SK-N-SH (cell line): ENCODE measurements at regions not wholly inside any gene's neighbourhood (a gene's known extent, or its start where the extent isn't known, plus 50 kb on each side); places are given as distances from the start of the nearest gene placed in this dataset.

Source experiments
- CHD2 ChIP-seq: fragments of 150-350 bp; IDR thresholded peaks from 2 replicates; pipeline ENCODE4 v1.6.1; 2018; ENCODE audit warnings: low read length; ENCODE audit not compliant: partially characterized antibody
- CTCF ChIP-seq: fragments of 200-600 bp; sonication (generic); IDR thresholded peaks from 2 replicates; pipeline ENCODE4 v1.6.1; 2017; ENCODE audit warnings: antibody characterized with exemption, mild to moderate bottlenecking, moderate library complexity
- ELF1 ChIP-seq: IDR thresholded peaks from 2 replicates; pipeline ENCODE4 v1.4.0; 2012
- EP300 ChIP-seq, 2 experiments: IDR thresholded peaks; 2 replicates each; pipeline versions ENCODE4 v1.4.0 to v1.6.1; 2012; ENCODE audit warnings: borderline replicate concordance in 1 of 2, low read depth in 1 of 2, low read length in 1 of 2
- EZH2phosphoT487 ChIP-seq: fragments of 200-600 bp; sonication (generic); IDR thresholded peaks from 2 replicates; pipeline ENCODE4 v1.6.1; 2017; ENCODE audit warnings: low read depth, mixed run types, mild to moderate bottlenecking, antibody characterized with exemption, moderate library complexity, borderline replicate concordance
- POLR2AphosphoS5 ChIP-seq: IDR thresholded peaks from 2 replicates; pipeline ENCODE4 v1.6.1; 2012; ENCODE audit warnings: low read depth, low read length
- RFX5 ChIP-seq: IDR thresholded peaks from 2 replicates; pipeline ENCODE4 v1.6.1; 2012; ENCODE audit warnings: mild to moderate bottlenecking, improper control_type of control experiment, low read length
- SIN3A ChIP-seq: IDR thresholded peaks from 2 replicates; pipeline ENCODE4 v1.6.1; 2012; ENCODE audit warnings: low read depth, mild to moderate bottlenecking, low read length, moderate library complexity, borderline replicate concordance
- SMC3 ChIP-seq: IDR thresholded peaks from 2 replicates; pipeline ENCODE4 v1.6.1; 2012; ENCODE audit warnings: low read depth, low read length, improper control_type of control experiment
- TAF1 ChIP-seq: IDR thresholded peaks from 2 replicates; pipeline ENCODE4 v1.6.1; 2012; ENCODE audit warnings: low read depth, mild to moderate bottlenecking, low read length, moderate library complexity, borderline replicate concordance
- TCF12 ChIP-seq: IDR thresholded peaks from 2 replicates; pipeline ENCODE4 v1.4.0; 2012
- TF ChIP-seq, protein P1 (sequence below): IDR thresholded peaks from 2 replicates; pipeline ENCODE4 v1.4.0; 2012; ENCODE audit warnings: low read depth
- TF ChIP-seq, protein P2 (sequence below): IDR thresholded peaks from 2 replicates; pipeline ENCODE4 v1.6.1; 2012; ENCODE audit warnings: mild to moderate bottlenecking, low read depth, low read length, moderate library complexity

DNA sequence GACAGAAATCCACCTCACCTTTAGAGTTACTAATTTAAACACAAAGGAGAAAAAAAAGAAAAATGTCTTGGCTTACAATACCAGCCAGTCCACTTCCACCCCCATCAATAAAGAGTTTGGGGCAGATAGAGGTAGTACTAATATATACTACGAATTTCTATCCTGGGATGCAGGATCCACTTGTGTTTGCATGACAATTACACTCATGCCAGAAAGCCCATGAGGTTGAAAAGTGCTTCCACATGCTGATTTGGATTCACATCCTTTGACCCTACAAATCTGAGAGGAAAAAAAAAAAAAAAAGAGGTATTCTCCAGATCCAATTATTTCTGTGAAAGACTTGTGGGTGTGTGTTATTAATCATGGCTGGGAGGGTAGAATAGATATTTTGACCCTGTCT is 335.2 kb downstream of the SLITRK1 start:
- TF ChIP-seq SIN3A, result no peak
- no peak for TF ChIP-seq CTCF
- TF ChIP-seq TAF1, result no peak
- TF ChIP-seq POLR2AphosphoS5, result no peak
- no peak for TF ChIP-seq CHD2
- TF ChIP-seq EZH2phosphoT487, result no peak
- TF ChIP-seq RFX5, result no peak
- TF ChIP-seq, protein P1, sequence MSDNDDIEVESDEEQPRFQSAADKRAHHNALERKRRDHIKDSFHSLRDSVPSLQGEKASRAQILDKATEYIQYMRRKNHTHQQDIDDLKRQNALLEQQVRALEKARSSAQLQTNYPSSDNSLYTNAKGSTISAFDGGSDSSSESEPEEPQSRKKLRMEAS, result no peak
- TF ChIP-seq EP300 (IDR thresholded peaks at IDR 0.05; ENCODE audit: borderline replicate concordance in 1 of 2, low read depth in 1 of 2, low read length in 1 of 2), result no peak
- TF ChIP-seq, protein P2, sequence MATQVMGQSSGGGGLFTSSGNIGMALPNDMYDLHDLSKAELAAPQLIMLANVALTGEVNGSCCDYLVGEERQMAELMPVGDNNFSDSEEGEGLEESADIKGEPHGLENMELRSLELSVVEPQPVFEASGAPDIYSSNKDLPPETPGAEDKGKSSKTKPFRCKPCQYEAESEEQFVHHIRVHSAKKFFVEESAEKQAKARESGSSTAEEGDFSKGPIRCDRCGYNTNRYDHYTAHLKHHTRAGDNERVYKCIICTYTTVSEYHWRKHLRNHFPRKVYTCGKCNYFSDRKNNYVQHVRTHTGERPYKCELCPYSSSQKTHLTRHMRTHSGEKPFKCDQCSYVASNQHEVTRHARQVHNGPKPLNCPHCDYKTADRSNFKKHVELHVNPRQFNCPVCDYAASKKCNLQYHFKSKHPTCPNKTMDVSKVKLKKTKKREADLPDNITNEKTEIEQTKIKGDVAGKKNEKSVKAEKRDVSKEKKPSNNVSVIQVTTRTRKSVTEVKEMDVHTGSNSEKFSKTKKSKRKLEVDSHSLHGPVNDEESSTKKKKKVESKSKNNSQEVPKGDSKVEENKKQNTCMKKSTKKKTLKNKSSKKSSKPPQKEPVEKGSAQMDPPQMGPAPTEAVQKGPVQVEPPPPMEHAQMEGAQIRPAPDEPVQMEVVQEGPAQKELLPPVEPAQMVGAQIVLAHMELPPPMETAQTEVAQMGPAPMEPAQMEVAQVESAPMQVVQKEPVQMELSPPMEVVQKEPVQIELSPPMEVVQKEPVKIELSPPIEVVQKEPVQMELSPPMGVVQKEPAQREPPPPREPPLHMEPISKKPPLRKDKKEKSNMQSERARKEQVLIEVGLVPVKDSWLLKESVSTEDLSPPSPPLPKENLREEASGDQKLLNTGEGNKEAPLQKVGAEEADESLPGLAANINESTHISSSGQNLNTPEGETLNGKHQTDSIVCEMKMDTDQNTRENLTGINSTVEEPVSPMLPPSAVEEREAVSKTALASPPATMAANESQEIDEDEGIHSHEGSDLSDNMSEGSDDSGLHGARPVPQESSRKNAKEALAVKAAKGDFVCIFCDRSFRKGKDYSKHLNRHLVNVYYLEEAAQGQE, result no peak
- no peak for TF ChIP-seq ELF1
- TF ChIP-seq TCF12, result no peak
- no peak for TF ChIP-seq SMC3
